ENCODE measurements at regions not wholly inside any gene's neighbourhood (a gene's known extent, or its start where the extent isn't known, plus 50 kb on each side); places are given as distances from the start of the nearest gene placed in this dataset.
"Not testable (repeated sequence)": the region's sequence is repeated elsewhere in the genome, so short reads cannot be mapped to it uniquely, and the experiment has no call there.

GRCh38 chr2:136281281-136282114, 163.5 kb upstream of the CXCR4 start:
- no peak for DNase-seq (ENCODE audit: low spot score)

- not testable (repeated sequence) for DNase-seq (ENCODE audit: low spot score)
These were observed 148.4 kb upstream of the CXCR4 start for GRCh38 chr2:136266346-136266745.

- DNase-seq (ENCODE audit: low spot score) = no peak
These were observed 141.6 kb upstream of the CXCR4 start for GRCh38 chr2:136259551-136259950.

GRCh38 chr2:136257893-136258292, 139.9 kb upstream of the CXCR4 start:
- no peak for DNase-seq (ENCODE audit: low spot score)

DNA sequence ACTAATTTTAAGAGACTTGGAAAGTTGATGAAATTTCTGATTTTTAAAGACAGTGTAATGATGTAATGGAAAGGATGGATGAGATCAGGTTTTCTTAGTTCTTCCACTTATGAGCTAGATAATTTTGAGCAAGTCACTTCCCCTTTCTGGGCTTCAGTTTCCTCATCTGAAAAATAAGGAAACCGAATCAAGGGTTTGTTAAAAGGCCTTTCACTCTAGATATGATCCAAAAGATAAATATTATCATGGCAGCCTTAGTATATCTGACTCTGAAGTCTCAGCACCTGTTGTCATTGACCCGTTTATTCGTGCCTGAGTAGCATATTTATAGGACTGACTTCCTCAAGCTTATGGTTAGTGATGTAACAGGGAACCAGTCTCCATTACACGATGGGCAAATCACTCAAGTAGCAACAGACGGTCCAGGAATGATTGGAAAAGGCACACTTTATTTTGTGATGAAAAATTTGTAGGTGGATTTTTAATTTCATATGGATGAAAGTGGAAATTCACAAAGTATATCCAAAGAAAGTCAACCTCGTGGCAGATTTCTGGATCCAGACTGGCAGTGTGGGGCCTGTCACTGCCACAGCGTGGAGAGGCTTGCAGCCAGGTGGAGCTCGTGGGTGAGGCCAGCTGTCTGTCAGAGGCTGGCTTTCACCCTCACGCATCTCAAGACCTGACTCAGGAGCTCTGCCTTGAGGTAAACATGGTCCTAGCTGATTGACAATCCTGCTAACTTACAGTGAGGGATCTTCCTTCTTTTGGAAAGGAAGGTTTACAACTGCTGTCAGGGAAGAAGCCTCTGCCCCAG, 137.9 kb upstream of the CXCR4 start:
- no peak for DNase-seq (ENCODE audit: low spot score)

GRCh38 chr2:136255127-136255526, 137.2 kb upstream of the CXCR4 start:
- DNase-seq (ENCODE audit: low spot score) = no peak

GRCh38 chr2:136254681-136255080, 136.7 kb upstream of the CXCR4 start:
- DNase-seq (ENCODE audit: low spot score) = no peak

DNA sequence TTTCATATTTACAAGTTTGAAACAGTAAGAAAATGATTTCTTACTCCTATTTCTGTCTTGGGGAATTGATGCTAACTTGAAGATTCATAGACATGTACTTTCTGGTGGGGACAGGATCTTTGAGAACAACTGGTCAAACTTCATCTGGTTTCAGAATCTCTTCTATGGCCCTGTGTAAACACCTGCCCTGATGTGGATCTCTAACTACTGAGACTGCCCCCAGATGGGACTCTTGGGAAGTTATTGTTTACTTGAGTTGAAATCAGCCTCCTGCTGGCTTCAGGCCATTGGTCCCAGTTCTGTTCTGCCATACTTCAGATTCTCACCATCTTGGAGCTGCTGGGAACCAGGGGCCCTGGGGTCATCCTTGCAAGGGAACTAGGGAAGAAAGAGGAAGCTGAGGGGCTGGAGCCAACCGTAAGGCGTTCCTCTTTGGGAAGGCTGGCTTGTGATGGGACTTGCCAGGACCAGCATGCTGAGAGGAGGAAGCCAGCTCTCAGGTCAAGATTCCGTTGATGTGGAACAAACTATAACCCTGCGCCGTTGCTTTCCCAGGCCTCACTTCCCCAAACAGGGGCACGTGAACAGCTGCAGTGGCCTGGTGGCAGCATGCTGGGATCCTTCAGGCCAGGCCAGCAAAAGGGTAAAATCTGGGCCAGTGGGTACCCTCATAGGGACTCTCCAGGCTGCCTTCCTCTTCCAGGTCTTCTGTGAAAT, 135.5 kb upstream of the CXCR4 start:
- DNase-seq (ENCODE audit: low spot score) = no peak

GRCh38 chr2:136251885-136252585, 134.1 kb upstream of the CXCR4 start:
- DNase-seq (ENCODE audit: low spot score) = no peak

GRCh38 chr2:136251197-136251884, 133.4 kb upstream of the CXCR4 start:
- no peak for DNase-seq (ENCODE audit: low spot score)

DNA sequence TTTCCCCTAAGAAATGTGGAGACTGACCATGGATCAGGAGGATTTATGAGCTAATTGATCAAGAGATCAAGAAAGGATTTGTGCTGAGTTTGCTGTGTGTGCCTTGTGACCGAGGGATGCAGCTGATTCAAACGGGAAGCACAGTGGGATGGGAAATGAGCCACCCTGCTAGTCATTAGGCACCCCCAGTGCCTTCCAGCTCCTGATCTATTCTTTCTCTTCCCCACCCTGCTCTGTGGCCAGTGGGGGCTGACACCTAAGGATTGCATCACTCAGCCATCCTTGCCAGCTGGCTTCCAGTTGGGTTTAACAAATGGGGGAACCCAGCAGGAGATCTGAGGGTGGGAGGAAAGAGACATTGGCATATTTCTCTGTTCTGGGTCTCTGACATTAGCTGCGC, 132.2 kb upstream of the CXCR4 start:
- DNase-seq (ENCODE audit: low spot score) = no peak

GRCh38 chr2:136248907-136249306, 131.0 kb upstream of the CXCR4 start:
- no peak for DNase-seq (ENCODE audit: low spot score)

GRCh38 chr2:136248242-136248641, 130.3 kb upstream of the CXCR4 start:
- DNase-seq (ENCODE audit: low spot score) = no peak

GRCh38 chr2:136247204-136247950, 129.4 kb upstream of the CXCR4 start:
- no peak for DNase-seq (ENCODE audit: low spot score)

- DNase-seq (ENCODE audit: low spot score) = no peak
These were observed 128.2 kb upstream of the CXCR4 start for GRCh38 chr2:136246086-136246669.

DNA sequence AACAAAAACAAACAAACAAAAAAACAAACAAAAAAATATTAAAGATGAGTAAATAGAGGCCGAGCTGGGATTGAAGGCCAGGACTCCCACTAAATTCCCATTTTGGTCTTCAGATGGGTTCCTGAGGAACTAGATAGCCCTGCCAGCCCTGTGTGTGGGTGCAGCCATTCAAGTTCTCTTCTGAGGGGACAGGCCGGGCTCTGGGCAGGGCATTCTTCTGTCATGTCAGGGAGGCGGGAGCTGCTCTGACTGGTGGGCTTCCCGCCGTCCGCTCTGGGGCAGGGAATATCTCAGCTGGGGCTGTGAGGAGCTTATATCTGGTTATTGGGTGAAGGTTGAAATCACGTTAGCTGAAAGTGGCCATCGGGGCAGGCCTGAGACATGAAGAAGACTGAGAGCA, 127.3 kb upstream of the CXCR4 start:
- no peak for DNase-seq (ENCODE audit: low spot score)

GRCh38 chr2:136244536-136244885, 126.6 kb upstream of the CXCR4 start:
- DNase-seq (ENCODE audit: low spot score) = no peak

DNA sequence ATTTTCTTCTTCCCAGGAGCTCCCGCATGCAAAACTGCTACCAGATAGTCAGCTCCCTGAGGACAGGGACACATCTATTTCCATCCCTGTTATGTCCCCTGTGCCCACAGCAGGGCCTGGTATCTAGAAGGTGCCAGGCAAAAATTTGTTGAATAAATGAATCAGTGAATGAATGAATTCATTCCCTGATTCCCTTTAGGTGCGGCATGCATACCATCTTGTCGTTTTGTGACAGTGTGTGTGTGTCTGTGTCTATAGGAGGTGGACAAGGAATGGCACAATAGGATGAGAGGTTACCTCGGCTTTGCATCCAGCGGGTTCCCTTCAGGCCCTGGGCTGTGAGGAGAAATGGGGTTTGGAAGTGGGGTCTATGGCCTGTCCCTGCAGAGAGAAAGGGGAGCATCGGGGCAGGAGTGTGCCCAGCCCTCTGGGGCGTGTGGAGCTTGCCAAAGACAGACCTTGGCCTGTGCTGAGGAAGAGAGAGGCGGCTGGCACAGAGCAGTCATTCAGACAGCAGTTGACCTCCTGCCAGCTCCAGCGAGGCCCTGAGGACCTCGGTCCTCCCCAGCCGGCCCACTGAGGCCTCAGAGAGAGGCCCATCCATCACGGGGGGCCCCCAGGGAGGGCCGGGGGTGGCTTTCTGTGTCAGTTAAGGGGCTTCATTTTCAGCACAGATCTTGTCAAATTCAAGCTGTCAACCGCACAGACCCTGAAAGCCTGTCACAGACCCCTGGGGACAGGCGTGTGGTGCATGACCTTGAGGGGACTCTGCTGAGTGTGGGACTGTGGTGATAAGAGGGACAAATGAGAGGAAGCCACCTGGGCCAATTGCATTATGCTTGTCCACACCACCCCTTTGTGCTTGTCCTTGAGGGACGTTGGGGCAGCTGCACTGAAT, 125.9 kb upstream of the CXCR4 start:
- no peak for DNase-seq (ENCODE audit: low spot score)

GRCh38 chr2:136242687-136243277, 124.8 kb upstream of the CXCR4 start:
- DNase-seq (ENCODE audit: low spot score) = no peak

All from left forelimb (tissue), 1 donor.